ENCODE measurements at regions not wholly inside any gene's neighbourhood (a gene's known extent, or its start where the extent isn't known, plus 50 kb on each side); places are given as distances from the start of the nearest gene placed in this dataset.

DNA sequence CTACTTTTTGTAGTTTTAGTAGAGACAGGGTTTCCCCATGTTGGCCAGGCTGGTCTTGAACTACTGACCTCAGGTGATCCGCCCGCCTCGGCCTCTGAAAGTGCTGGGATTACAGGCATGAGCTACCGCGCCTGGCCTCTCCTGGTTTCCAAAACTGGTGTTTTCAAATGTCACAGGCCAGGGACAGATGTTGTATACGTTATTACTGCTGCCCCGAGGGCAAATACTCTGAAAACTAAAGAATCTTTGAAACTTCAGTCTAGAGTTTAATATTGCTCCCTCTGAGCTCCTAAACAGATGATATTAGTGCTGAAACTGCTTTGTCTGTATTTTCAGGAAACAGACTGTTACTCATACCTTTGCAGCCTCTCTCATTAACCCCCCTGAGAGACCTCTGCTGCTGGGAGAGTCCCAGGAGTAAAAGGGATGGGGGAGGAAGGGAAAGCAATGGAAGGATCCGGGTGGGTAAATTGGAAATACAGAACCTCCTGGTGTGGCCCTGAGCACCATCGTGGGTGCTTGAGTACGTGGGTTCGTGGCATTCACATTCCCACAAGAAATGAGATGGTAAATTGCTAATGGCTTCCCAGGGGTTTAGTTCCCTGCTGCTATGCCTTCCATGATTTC lies 96.3 kb upstream of the IGF1R start:
- TF ChIP-seq RCOR1 (IDR thresholded peaks at IDR 0.05; ENCODE audit: borderline replicate concordance in 1 of 2, low read depth in 2 of 2, low read length in 2 of 2): no peak
- TF ChIP-seq ZBTB34 (CRISPR knock-in tag; IDR thresholded peaks at IDR 0.05): no peak
- no peak for TF ChIP-seq SREBF2 (CRISPR knock-in tag; IDR thresholded peaks at IDR 0.05)
- no peak for TF ChIP-seq RBBP5 (IDR thresholded peaks at IDR 0.05; ENCODE audit: borderline replicate concordance, insufficient read depth, low read length, poor library complexity, severe bottlenecking)
- TF ChIP-seq, protein P1, sequence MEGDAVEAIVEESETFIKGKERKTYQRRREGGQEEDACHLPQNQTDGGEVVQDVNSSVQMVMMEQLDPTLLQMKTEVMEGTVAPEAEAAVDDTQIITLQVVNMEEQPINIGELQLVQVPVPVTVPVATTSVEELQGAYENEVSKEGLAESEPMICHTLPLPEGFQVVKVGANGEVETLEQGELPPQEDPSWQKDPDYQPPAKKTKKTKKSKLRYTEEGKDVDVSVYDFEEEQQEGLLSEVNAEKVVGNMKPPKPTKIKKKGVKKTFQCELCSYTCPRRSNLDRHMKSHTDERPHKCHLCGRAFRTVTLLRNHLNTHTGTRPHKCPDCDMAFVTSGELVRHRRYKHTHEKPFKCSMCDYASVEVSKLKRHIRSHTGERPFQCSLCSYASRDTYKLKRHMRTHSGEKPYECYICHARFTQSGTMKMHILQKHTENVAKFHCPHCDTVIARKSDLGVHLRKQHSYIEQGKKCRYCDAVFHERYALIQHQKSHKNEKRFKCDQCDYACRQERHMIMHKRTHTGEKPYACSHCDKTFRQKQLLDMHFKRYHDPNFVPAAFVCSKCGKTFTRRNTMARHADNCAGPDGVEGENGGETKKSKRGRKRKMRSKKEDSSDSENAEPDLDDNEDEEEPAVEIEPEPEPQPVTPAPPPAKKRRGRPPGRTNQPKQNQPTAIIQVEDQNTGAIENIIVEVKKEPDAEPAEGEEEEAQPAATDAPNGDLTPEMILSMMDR (IDR thresholded peaks at IDR 0.05 in 2 of 3, conservative IDR thresholded peaks at IDR 0.05 in 1 of 3; ENCODE audit: insufficient read depth in 2 of 3, low read depth in 1 of 3, low read length in 3 of 3): no peak
